Suprapubic skin (tissue), 4 donors: ENCODE measurements at regions not wholly inside any gene's neighbourhood (a gene's known extent, or its start where the extent isn't known, plus 50 kb on each side); places are given as distances from the start of the nearest gene placed in this dataset.

Experiments used
- CTCF ChIP-seq, 2 donors: fragments of 200-600 bp in 1 of 2; fragments of 450-650 bp in 1 of 2; sonication (generic) in 1 of 2; IDR thresholded peaks; one replicate each; pipeline ENCODE4 v1.5.1; 2016 to 2019; ENCODE audit warnings: antibody characterized with exemption in 2 of 2, mild to moderate bottlenecking in 1 of 2, moderate library complexity in 1 of 2
- POLR2A ChIP-seq, 2 donors: fragments of 450-650 bp; IDR thresholded peaks; one replicate each; pipeline ENCODE4 v1.6.1; 2017; ENCODE audit warnings: antibody characterized with exemption in 2 of 2, mild to moderate bottlenecking in 2 of 2, moderate library complexity in 2 of 2
- POLR2AphosphoS5 ChIP-seq, 3 donors: sonication (generic); formaldehyde crosslinking; IDR thresholded peaks; one replicate each; pipeline ENCODE4 v1.6.1; 2017; ENCODE audit warnings: antibody characterized with exemption in 3 of 3

- TF ChIP-seq CTCF (IDR thresholded peaks at IDR 0.05) (no peak), POLR2A (IDR thresholded peaks at IDR 0.05) (no peak), POLR2AphosphoS5 (IDR thresholded peaks at IDR 0.05) (no peak)
These were observed 266.0 kb upstream of the ZNF462 start for GRCh38 chr9:106596984-106597383.
